Left ventricle myocardium inferior (tissue), 1 donor: ENCODE measurements at regions not wholly inside any gene's neighbourhood (a gene's known extent, or its start where the extent isn't known, plus 50 kb on each side); places are given as distances from the start of the nearest gene placed in this dataset.

Source experiments
- DNase-seq: peaks from one replicate; pipeline ENCODE4 v3.0.0-alpha.2; 2020
- H3K27ac ChIP-seq: fragments of 200-600 bp; replicated peaks from 2 replicates; pipeline ENCODE4 v1.8.0; 2021
- H3K27me3 ChIP-seq: fragments of 200-600 bp; 2 replicates; pipeline ENCODE4 v1.8.0; 2021; ENCODE audit warnings: low read depth
- H3K36me3 ChIP-seq: fragments of 200-600 bp; 2 replicates; pipeline ENCODE4 v1.8.0; 2021
- H3K4me1 ChIP-seq: fragments of 200-600 bp; 2 replicates; pipeline ENCODE4 v1.8.0; 2021
- H3K4me3 ChIP-seq: fragments of 200-600 bp; 2 replicates; pipeline ENCODE4 v1.8.0; 2021; ENCODE audit warnings: mild to moderate bottlenecking, moderate library complexity
- H3K9me3 ChIP-seq: fragments of 200-600 bp; replicated peaks from 2 replicates; pipeline ENCODE4 v1.8.0; 2021
- intact Hi-C: fragments of 100-400 bp; cut with micrococcal nuclease; formaldehyde crosslinking; loops from one replicate; pipeline ENCODE4 v1.11.0; 2022
- TF ChIP-seq, protein P1 (sequence below): fragments of 200-600 bp; IDR thresholded peaks from 2 replicates; pipeline ENCODE4 v1.8.0; 2021; ENCODE audit warnings: antibody characterized with exemption, mild to moderate bottlenecking, borderline replicate concordance
- donor health status: DM: no; HTN: yes; CAD: no; lungs with severe emphysema.

DNA sequence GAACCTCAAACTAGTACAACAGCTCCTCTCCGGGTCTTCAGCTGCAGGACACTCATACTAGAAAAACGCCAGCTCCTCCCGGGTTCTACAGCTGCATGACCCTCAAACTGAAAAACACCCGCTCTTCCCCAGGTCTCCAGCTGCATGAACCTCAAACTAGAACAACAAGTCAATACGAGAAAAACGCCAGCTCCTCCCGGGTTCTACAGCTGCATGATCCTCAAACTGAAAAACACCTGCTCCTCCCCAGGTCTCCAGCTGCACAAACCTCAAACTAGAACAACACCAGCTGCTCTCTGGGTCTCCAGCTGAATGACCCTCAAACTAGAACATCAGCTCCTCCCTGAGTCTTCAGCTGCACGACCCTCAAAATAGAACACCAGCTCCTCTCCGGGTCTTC lies 315.0 kb upstream of the TFPI start:
- TF ChIP-seq, protein P1, sequence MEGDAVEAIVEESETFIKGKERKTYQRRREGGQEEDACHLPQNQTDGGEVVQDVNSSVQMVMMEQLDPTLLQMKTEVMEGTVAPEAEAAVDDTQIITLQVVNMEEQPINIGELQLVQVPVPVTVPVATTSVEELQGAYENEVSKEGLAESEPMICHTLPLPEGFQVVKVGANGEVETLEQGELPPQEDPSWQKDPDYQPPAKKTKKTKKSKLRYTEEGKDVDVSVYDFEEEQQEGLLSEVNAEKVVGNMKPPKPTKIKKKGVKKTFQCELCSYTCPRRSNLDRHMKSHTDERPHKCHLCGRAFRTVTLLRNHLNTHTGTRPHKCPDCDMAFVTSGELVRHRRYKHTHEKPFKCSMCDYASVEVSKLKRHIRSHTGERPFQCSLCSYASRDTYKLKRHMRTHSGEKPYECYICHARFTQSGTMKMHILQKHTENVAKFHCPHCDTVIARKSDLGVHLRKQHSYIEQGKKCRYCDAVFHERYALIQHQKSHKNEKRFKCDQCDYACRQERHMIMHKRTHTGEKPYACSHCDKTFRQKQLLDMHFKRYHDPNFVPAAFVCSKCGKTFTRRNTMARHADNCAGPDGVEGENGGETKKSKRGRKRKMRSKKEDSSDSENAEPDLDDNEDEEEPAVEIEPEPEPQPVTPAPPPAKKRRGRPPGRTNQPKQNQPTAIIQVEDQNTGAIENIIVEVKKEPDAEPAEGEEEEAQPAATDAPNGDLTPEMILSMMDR = no peak
- H3K4me3 ChIP-seq = no peak overlapping the region
- intact Hi-C loops = no loop called here

DNA sequence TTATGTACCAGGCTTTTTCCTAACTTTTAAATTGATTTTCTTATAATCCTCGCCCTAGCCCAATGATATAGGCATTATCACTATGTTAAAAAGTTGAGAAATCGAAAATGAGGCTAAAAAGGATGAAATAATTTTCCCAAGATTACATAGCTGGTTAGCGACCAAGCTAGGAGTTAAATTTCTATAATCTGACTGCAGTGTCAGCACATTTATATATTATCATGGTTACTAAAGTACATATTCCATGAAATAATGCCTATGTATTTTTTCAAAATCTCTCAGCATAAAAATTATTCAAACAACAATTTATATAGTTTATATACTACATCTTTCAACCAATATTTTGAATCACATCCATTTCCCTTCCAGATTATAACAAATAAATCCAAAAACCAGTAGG lies 317.3 kb upstream of the TFPI start:
- H3K36me3 ChIP-seq = no peaks in the 10 kb centered on the region
- H3K9me3 ChIP-seq = no peaks in the 10 kb centered on the region
- no peak for DNase-seq
- TF ChIP-seq, protein P1 = no peak
- H3K27me3 ChIP-seq = peaks cover 3% of the 10 kb centered on the region
- intact Hi-C loops = no loop called here
- H3K27ac ChIP-seq = no peak overlapping the region
- H3K4me3 ChIP-seq = no peak overlapping the region
- no peaks in the 10 kb centered on the region for H3K4me1 ChIP-seq

More for the DNA sequence above, 315.0 kb upstream of the TFPI start:
- Histone ChIP-seq H3K27ac (no peak overlapping the region), H3K9me3 (no peaks in the 10 kb centered on the region), H3K36me3 (no peaks in the 10 kb centered on the region), H3K27me3 (peaks cover 7% of the 10 kb centered on the region), H3K4me1 (no peaks in the 10 kb centered on the region)
- DNase-seq = no peak

- no peak overlapping the region for H3K4me3 ChIP-seq
- H3K4me1 ChIP-seq = no peaks in the 10 kb centered on the region
- H3K27ac ChIP-seq = no peak overlapping the region
- H3K27me3 ChIP-seq = no peaks in the 10 kb centered on the region
- no peak for DNase-seq
- TF ChIP-seq, protein P1 = no peak
- intact Hi-C loops = no loop called here
- H3K9me3 ChIP-seq = no peaks in the 10 kb centered on the region
- no peaks in the 10 kb centered on the region for H3K36me3 ChIP-seq
Measured at GRCh38 chr2:187873132-187873531, 318.9 kb upstream of the TFPI start.

DNA sequence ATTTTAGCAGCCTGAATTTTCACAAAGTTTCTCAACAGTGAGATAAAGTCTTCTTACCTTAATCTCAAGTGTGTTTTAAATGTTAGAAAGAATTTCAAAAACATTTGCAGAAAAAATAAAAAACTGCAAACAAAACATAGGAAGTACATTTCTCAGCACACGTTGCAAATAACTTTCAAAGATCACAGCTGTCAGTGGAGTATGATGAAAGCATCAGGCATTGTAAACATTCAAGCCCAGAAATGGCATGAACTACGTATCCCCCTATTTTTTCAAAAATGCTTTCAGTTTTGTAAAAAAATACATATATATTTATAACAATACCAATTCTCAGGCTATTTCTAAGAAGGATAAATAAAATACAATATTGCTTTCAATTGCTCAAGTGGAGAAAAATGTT lies 320.6 kb upstream of the TFPI start:
- Histone ChIP-seq H3K4me3 (no peak overlapping the region), H3K27ac (no peak overlapping the region), H3K9me3 (no peaks in the 10 kb centered on the region), H3K27me3 (no peaks in the 10 kb centered on the region), H3K4me1 (no peaks in the 10 kb centered on the region), H3K36me3 (no peaks in the 10 kb centered on the region)
- intact Hi-C loops = no loop called here
- TF ChIP-seq, protein P1 = no peak
- DNase-seq = no peak

DNA sequence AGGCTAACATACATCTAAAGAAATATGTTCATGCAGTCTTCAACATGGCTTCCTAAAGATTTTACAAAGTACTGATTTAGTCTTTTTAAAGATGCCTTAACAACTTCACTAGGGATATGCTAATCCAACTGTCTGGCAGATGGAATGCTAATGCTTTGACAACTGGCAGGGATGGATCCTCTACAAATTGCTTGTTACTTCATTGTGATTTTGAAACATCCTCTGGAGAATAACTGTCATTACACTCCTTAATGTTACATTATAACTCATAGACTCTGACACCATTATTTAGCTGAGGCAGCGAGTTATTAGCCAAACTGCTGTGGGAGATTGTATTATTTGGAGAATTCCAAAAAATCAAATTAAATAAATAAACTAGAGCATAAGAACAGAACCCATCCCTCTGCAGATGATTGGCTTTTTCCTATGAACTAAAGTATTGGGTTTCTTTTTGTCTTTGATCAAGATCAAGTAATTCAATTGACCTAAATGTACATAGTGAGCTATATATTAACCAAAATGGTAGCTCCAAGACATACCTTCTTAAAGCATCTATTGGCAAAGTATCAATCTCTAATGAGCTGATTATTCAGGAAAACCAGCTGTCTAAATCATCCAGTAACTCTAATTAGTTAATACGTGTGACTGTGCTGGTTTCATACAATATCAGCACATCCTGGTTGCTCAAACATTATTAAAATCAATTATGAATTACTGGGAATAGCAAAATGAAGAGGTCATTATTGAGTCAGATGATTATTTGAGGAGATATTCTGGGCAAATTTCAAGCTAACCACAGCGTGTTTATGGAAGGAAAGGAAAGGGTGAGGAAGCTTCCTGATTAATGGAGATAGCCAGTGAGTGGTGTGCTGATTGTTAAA lies 321.3 kb upstream of the TFPI start:
- TF ChIP-seq, protein P1 = no peak
- intact Hi-C loops = no loop called here
- Histone ChIP-seq H3K27ac (no peak overlapping the region), H3K4me3 (no peak overlapping the region), H3K4me1 (no peaks in the 10 kb centered on the region), H3K27me3 (no peaks in the 10 kb centered on the region), H3K36me3 (no peaks in the 10 kb centered on the region), H3K9me3 (no peaks in the 10 kb centered on the region)
- DNase-seq = no peak
